ENCODE measurements at regions not wholly inside any gene's neighbourhood (a gene's known extent, or its start where the extent isn't known, plus 50 kb on each side); places are given as distances from the start of the nearest gene placed in this dataset.
"Not testable (repeated sequence)": the region's sequence is repeated elsewhere in the genome, so short reads cannot be mapped to it uniquely, and the experiment has no call there.

- not testable (repeated sequence) for DNase-seq
Observed at GRCh38 chr14:106185174-106185836, 658.9 kb downstream of the TMEM121 start.

GRCh38 chr14:106185837-106186233, 659.5 kb downstream of the TMEM121 start:
- no peak for DNase-seq

- no peak for DNase-seq
Observed at GRCh38 chr14:106187216-106187615, 660.8 kb downstream of the TMEM121 start.

GRCh38 chr14:106192701-106193100, 666.3 kb downstream of the TMEM121 start:
- DNase-seq = not testable (repeated sequence)

- not testable (repeated sequence) for DNase-seq
Observed at GRCh38 chr14:106196459-106196858, 670.1 kb downstream of the TMEM121 start.

- not testable (repeated sequence) for DNase-seq
Observed at GRCh38 chr14:106197264-106197663, 670.9 kb downstream of the TMEM121 start.

- no peak for DNase-seq
Observed at GRCh38 chr14:106199097-106199496, 672.7 kb downstream of the TMEM121 start.

- DNase-seq = no peak
Observed at GRCh38 chr14:106200541-106201315, 674.3 kb downstream of the TMEM121 start.

GRCh38 chr14:106201376-106201775, 675.0 kb downstream of the TMEM121 start:
- no peak for DNase-seq

GRCh38 chr14:106203438-106203837, 677.1 kb downstream of the TMEM121 start:
- DNase-seq = no peak

GRCh38 chr14:106204063-106204462, 677.7 kb downstream of the TMEM121 start:
- no peak for DNase-seq

GRCh38 chr14:106207316-106207715, 680.9 kb downstream of the TMEM121 start:
- no peak for DNase-seq

GRCh38 chr14:106208794-106209193, 682.4 kb downstream of the TMEM121 start:
- DNase-seq = no peak

- DNase-seq = no peak
Observed at GRCh38 chr14:106209755-106210154, 683.4 kb downstream of the TMEM121 start.

- DNase-seq = no peak
Observed at GRCh38 chr14:106210650-106211049, 684.3 kb downstream of the TMEM121 start.

- no peak for DNase-seq
Observed at GRCh38 chr14:106211334-106211900, 685.0 kb downstream of the TMEM121 start.

GRCh38 chr14:106215229-106215628, 688.8 kb downstream of the TMEM121 start:
- DNase-seq = no peak

GRCh38 chr14:106216679-106217078, 690.3 kb downstream of the TMEM121 start:
- no peak for DNase-seq

GRCh38 chr14:106218174-106218573, 691.8 kb downstream of the TMEM121 start:
- no peak for DNase-seq

- DNase-seq = no peak
Observed at GRCh38 chr14:106222311-106222710, 695.9 kb downstream of the TMEM121 start.

- no peak for DNase-seq
Observed at GRCh38 chr14:106222731-106223130, 696.3 kb downstream of the TMEM121 start.

GRCh38 chr14:106227793-106228192, 701.4 kb downstream of the TMEM121 start:
- DNase-seq = no peak

GRCh38 chr14:106228541-106229158, 702.3 kb downstream of the TMEM121 start:
- DNase-seq = no peak

- no peak for DNase-seq
Observed at GRCh38 chr14:106230071-106230470, 703.7 kb downstream of the TMEM121 start.

Data from right hindlimb (tissue), 1 donor.